DMS 273 treated with DMSO at 0.1 percent for 48 hours (cell line): ENCODE measurements at regions not wholly inside any gene's neighbourhood (a gene's known extent, or its start where the extent isn't known, plus 50 kb on each side); places are given as distances from the start of the nearest gene placed in this dataset.
"Not testable (repeated sequence)": the region's sequence is repeated elsewhere in the genome, so short reads cannot be mapped to it uniquely, and the experiment has no call there.

ENCODE experiments used
- DNase-seq: peaks from one replicate; lab custom pipeline; 2025; lab: John Stamatoyannopoulos, UW

DNA sequence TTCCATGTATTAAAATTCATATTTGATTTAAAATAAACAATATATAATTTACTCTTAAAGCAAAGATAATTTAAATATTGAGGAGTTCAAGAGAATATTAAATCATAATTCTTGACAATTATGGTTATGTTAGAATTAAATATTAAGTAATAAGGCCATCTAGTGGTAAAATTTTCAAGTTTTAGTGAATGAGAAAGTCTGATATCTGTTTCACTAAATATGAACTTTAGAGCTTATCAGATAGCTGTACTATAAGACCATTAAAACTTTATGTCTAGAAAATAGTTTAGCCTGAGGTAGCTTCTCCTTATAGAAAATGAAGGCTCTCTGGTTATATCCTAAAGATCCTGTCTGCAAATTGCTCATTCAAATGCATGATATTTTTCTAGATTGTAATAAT, 152.1 kb upstream of the PRSS12 start:
- DNase-seq, result not testable (repeated sequence)

- DNase-seq, result not testable (repeated sequence)
These were observed 152.7 kb upstream of the PRSS12 start for GRCh38 chr4:118505491-118505890.

DNA sequence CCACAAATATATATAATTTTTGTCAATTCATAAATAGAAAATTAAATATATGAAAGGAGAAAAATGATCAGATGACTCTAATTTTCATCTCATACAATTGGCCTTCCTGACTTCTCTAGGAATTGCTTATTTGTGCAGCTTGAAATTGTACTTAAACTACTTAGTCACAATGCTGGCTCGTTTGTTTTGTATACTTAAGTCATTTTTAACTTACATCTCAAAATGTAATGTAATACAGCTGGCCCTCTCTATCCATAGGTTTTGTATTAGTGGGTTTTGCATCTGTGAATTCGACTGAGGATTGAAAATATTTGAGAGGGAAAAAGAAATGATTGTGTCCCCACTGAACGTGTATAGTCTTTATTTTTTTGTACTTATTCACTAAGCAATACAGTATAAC, 160.1 kb upstream of the PRSS12 start:
- not testable (repeated sequence) for DNase-seq

DNA sequence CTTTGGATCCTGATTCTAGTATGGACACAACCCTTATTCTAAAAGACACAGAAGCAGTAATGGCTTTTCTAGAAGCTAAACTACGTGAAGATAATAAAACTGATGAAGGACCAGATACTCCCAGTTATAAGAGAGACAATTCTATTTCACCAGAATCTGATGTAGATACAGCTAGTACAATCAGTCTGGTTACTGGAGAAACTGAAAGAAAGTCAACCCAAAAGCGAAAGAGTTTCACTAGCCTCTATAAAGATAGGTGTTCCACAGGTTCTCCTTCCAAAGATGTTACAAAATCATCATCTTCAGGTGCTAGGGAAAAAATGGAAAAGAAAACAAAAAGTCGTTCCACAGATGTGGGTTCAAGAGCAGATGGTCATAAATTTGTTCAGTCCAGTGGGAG, 161.5 kb upstream of the PRSS12 start:
- not testable (repeated sequence) for DNase-seq

- DNase-seq, result not testable (repeated sequence)
These were observed 163.3 kb upstream of the PRSS12 start for GRCh38 chr4:118516107-118516506.

DNA sequence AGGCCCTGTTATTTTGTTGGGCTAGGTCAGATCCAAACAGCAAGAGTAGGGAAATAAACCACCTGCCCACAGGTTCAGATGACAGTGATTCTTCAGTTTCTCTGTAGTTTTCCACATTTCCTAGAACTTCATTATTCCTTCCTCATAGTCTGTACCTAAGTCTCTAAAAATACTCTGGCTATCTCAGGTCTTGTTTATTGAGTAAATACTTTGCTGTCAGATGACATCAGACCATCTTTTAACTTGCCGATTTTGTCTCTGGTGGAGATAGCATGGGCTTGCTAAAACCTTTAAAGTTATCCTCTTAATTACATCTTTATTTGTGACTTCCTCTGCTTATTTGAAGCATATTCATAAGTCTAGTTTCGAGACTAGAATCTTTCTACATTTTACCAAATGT, 155.1 kb upstream of the METTL14 start:
- not testable (repeated sequence) for DNase-seq

- DNase-seq, result not testable (repeated sequence)
These were observed 153.2 kb upstream of the METTL14 start for GRCh38 chr4:118531947-118532346.

DNA sequence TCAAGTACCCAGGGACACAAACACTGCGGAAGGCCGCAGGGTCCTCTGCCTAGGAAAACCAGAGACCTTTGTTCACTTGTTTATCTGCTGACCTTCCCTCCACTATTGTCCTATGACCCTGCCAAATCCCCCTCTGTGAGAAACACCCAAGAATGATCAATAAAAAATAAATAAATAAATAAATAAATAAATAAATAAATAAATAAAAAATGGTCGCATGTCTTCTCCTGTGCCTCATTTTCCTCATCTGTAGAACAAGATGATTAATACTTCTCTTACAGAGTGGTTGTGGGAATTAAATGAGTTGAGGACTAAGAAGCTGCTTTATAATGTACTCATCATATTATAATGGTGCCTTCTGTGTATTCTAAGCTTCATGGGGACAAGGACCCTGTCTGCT, 149.4 kb upstream of the METTL14 start:
- DNase-seq, result not testable (repeated sequence)

DNA sequence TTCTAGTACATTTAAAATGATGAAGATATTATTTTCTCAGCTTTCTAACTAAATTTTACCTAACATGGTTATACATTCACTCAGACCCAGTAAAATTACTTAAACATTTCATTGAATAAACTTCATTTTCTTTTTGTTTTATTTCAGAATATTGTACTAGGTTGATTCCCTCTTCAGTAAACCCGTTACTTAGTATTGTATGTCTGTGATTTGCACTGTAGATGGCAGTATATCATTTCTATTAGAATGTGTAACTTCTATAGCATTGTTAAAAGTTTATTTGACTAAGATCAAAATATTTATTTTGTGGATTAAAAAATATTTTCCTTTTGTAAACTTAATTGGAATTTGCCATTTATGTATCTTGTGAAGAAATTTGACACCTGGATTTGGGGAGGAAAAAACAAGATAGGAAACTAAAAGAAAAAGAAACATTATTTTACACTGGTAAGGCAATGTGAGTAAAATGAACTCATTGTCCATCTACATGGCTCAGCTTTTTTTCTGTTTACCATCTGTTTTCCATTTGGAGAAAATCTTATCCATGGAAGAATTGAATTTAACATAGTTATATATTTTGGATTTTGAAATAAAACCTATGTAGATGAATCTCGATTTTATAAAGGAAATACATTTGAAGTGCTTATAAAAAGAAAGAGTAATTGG, 145.6 kb upstream of the METTL14 start:
- not testable (repeated sequence) for DNase-seq

DNA sequence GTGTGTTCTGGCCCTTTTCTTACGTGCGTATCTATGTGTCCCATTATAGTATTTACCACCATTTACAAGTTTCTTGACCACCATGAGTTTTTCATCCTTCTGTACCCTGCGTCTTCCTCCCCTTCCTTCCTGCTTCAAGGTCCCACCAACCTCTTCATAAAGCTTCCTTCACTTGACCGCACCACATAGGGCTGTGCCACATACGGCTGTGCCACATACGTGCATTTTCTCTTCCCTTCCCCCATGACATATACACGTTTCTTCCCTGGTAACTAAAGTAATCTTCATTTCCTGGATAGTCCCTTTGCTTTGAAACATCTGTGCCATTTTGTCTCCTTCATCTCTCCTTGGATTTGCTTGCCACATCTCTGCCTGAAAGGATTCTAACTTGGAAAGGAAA, 128.6 kb upstream of the METTL14 start:
- not testable (repeated sequence) for DNase-seq

DNA sequence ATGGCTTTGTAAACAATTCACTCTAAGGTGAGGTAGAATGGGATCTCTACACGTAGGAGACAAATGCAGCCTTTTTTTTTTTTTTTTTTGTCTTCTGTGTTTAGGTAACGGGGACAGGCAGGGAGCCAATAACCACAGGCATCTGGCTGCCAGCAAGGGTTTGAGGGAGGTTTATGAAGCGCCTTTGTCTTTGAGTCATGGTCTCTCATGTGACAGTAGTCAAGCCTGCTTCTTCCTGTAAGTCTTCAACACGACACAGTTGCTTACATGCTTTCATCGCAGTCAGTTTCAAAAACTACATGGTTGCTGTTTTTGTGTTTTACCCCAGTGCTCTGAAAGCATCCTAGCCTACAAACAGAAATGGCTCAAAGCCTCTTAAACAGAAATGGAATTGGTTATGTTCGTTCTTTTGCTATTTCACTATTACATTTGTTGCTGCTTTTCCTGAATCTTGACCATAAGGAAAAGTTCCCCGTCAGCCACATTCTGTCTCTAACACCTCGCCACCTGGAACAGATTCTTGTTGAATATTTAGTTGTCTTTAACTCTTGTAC, 127.8 kb upstream of the METTL14 start:
- no peak for DNase-seq

DNA sequence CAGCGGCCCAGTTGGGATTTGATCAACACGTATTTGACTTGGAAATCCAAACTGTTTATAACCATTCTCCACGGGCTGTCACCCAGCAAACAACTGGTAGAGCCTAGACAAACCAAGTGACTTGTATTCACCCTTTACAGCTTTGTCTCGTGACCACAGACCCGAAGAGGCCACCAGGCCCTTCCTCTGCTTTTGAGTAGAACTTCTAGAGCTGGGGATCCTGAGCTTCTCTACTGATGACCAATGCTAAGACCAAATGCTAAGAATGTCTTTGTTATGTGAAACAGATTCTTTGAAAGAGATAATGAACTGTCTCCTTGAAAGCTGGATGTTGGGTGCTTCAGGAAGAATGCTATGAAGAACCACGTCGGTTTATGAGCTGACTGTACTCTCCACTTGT, 127.0 kb upstream of the METTL14 start:
- DNase-seq, result not testable (repeated sequence)

- not testable (repeated sequence) for DNase-seq
These were observed 123.6 kb upstream of the METTL14 start for GRCh38 chr4:118561559-118561958.

GRCh38 chr4:118566003-118566513, 119.1 kb upstream of the METTL14 start:
- not testable (repeated sequence) for DNase-seq

- DNase-seq, result not testable (repeated sequence)
These were observed 112.2 kb upstream of the METTL14 start for GRCh38 chr4:118572991-118573390.

GRCh38 chr4:118574251-118574913, 110.8 kb upstream of the METTL14 start:
- DNase-seq, result not testable (repeated sequence)

GRCh38 chr4:118575057-118575456, 110.1 kb upstream of the METTL14 start:
- DNase-seq, result not testable (repeated sequence)

GRCh38 chr4:118575726-118576125, 109.5 kb upstream of the METTL14 start:
- not testable (repeated sequence) for DNase-seq

GRCh38 chr4:118576709-118577219, 108.4 kb upstream of the METTL14 start:
- not testable (repeated sequence) for DNase-seq

- DNase-seq, result no peak
These were observed 100.2 kb upstream of the METTL14 start for GRCh38 chr4:118585015-118585414.

- peak; percentile 36 for DNase-seq
These were observed 98.8 kb upstream of the METTL14 start for GRCh38 chr4:118586357-118586790.

GRCh38 chr4:118587116-118587831, 97.9 kb upstream of the METTL14 start:
- no peak for DNase-seq
